ENCODE measurements at regions not wholly inside any gene's neighbourhood (a gene's known extent, or its start where the extent isn't known, plus 50 kb on each side); places are given as distances from the start of the nearest gene placed in this dataset.

DNA sequence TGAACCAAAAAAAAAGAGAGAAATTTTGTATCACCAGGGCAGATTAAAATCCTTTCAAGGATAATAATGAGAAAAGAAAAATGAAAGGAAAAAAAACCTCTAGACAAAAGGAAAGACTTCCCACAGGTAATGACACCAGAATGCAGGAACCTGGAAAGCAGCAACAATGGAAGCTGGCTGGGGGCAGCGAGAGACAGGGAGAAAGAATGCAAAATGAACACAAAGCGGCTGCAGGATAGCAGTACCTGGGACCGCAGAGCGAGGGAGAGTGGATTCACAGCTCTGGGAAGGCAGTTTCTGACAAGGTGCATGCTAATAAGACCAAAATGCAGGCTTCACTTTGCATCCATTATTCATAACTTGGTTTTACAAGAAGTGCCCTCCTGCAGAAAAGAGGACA lies 349.0 kb downstream of the SIPA1L2 start:
- H3K4me1 Mint-ChIP-seq = peaks cover 44% of the 10 kb centered on the region
- peak; percentile 95 for ATAC-seq
- DNase-seq (ENCODE audit: low spot score) = peak; percentile 59
- no peaks in the 10 kb centered on the region for H3K9me3 Mint-ChIP-seq
- ChIA-PET POLR2A (no interaction called here), CTCF (interaction anchor here (0.9 to 1.2 kb wide), 3 partner anchors 23 to 413 kb away, joined by 3 to 4 read pairs (median 3); no protein-coding TSS in a partner anchor)
- peak overlapping the region; percentile 5 for H3K27ac Mint-ChIP-seq
- TF ChIP-seq, protein P1, sequence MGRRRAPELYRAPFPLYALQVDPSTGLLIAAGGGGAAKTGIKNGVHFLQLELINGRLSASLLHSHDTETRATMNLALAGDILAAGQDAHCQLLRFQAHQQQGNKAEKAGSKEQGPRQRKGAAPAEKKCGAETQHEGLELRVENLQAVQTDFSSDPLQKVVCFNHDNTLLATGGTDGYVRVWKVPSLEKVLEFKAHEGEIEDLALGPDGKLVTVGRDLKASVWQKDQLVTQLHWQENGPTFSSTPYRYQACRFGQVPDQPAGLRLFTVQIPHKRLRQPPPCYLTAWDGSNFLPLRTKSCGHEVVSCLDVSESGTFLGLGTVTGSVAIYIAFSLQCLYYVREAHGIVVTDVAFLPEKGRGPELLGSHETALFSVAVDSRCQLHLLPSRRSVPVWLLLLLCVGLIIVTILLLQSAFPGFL (CRISPR knock-in tag; IDR thresholded peaks at IDR 0.05; ENCODE audit: borderline replicate concordance) = no peak
- TF ChIP-seq ZNF317 (CRISPR knock-in tag; IDR thresholded peaks at IDR 0.05; ENCODE audit: borderline replicate concordance, low read depth) (peak; percentile 62; the same call in 1 of the 2 replicates), ZNF423 (CRISPR knock-in tag; IDR thresholded peaks at IDR 0.05) (peak; percentile 79), TEAD1 (CRISPR knock-in tag; IDR thresholded peaks at IDR 0.05) (peak; percentile 44; the same call in 1 of the 2 replicates)
- H3K36me3 Mint-ChIP-seq = no peaks in the 10 kb centered on the region
- H3K27me3 Mint-ChIP-seq (ENCODE audit: low read depth) = peaks cover 32% of the 10 kb centered on the region
- H3K4me3 Mint-ChIP-seq = no peak overlapping the region

DNA sequence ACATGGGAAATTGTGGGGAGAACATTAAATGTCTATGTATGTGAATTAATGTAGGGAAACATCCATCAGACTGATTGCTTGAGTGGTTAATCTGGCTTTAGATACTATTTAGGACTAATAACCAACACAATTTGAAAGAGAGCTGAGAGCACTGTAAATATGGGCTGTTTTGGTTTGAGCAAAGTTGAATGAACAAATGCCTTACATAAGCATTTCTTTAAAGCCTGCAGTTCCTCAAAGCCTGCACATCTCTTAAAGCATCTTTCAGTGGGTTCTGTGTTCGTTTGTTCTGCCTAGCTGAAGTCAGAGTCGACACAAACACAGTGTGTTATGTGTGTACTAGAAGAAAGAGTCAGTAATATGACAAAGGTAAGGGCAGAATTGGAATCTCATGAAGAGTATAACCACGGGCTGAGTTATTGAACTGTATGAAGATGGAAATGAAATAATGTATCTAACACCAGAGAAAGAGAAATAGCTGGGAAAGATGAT lies 350.0 kb downstream of the SIPA1L2 start:
- H3K4me3 Mint-ChIP-seq = no peak overlapping the region
- H3K36me3 Mint-ChIP-seq = no peaks in the 10 kb centered on the region
- no peaks in the 10 kb centered on the region for H3K9me3 Mint-ChIP-seq
- H3K27ac Mint-ChIP-seq = peak overlapping the region; percentile 12; the same call in 1 of the 2 replicates
- H3K4me1 Mint-ChIP-seq = peaks cover 48% of the 10 kb centered on the region
- ATAC-seq (no peak), DNase-seq (ENCODE audit: low spot score) (no peak)
- CTCF ChIA-PET = interaction anchor here (1.2 kb wide), 1 partner anchor 412 kb away, joined by 3 read pairs; no protein-coding TSS in a partner anchor
- H3K27me3 Mint-ChIP-seq (ENCODE audit: low read depth) = peaks cover 37% of the 10 kb centered on the region
- POLR2A ChIA-PET = no interaction called here
- TF ChIP-seq SMAD3 (CRISPR knock-in tag; IDR thresholded peaks at IDR 0.05; ENCODE audit: borderline replicate concordance) (no peak), ZBTB21 (CRISPR knock-in tag; IDR thresholded peaks at IDR 0.05; ENCODE audit: borderline replicate concordance) (no peak), ZNF423 (CRISPR knock-in tag; IDR thresholded peaks at IDR 0.05) (no peak), RELA (CRISPR knock-in tag; IDR thresholded peaks at IDR 0.05; ENCODE audit: borderline replicate concordance) (no peak), NR2C2 (CRISPR knock-in tag; IDR thresholded peaks at IDR 0.05) (no peak), KAT7 (CRISPR knock-in tag; IDR thresholded peaks at IDR 0.05; ENCODE audit: borderline replicate concordance) (no peak), IRF2 (CRISPR knock-in tag; IDR thresholded peaks at IDR 0.05; ENCODE audit: borderline replicate concordance, low read depth) (no peak), GRHL2 (CRISPR knock-in tag; IDR thresholded peaks at IDR 0.05; ENCODE audit: insufficient replicate concordance, severe bottlenecking) (no peak), CBFB (CRISPR knock-in tag; IDR thresholded peaks at IDR 0.05; ENCODE audit: low read depth) (no peak), SP1 (CRISPR knock-in tag; conservative IDR thresholded peaks at IDR 0.05) (no peak)
- TF ChIP-seq, protein P2, sequence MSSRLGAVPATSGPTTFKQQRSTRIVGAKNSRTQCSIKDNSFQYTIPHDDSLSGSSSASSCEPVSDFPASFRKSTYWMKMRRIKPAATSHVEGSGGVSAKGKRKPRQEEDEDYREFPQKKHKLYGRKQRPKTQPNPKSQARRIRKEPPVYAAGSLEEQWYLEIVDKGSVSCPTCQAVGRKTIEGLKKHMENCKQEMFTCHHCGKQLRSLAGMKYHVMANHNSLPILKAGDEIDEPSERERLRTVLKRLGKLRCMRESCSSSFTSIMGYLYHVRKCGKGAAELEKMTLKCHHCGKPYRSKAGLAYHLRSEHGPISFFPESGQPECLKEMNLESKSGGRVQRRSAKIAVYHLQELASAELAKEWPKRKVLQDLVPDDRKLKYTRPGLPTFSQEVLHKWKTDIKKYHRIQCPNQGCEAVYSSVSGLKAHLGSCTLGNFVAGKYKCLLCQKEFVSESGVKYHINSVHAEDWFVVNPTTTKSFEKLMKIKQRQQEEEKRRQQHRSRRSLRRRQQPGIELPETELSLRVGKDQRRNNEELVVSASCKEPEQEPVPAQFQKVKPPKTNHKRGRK (CRISPR knock-in tag; IDR thresholded peaks at IDR 0.05; ENCODE audit: borderline replicate concordance) = no peak
- TF ChIP-seq, protein P3, sequence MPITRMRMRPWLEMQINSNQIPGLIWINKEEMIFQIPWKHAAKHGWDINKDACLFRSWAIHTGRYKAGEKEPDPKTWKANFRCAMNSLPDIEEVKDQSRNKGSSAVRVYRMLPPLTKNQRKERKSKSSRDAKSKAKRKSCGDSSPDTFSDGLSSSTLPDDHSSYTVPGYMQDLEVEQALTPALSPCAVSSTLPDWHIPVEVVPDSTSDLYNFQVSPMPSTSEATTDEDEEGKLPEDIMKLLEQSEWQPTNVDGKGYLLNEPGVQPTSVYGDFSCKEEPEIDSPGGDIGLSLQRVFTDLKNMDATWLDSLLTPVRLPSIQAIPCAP (CRISPR knock-in tag; IDR thresholded peaks at IDR 0.05) = no peak
- TF ChIP-seq, protein P4, sequence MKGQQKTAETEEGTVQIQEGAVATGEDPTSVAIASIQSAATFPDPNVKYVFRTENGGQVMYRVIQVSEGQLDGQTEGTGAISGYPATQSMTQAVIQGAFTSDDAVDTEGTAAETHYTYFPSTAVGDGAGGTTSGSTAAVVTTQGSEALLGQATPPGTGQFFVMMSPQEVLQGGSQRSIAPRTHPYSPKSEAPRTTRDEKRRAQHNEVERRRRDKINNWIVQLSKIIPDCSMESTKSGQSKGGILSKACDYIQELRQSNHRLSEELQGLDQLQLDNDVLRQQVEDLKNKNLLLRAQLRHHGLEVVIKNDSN (CRISPR knock-in tag; IDR thresholded peaks at IDR 0.05) = no peak
- TF ChIP-seq, protein P5, sequence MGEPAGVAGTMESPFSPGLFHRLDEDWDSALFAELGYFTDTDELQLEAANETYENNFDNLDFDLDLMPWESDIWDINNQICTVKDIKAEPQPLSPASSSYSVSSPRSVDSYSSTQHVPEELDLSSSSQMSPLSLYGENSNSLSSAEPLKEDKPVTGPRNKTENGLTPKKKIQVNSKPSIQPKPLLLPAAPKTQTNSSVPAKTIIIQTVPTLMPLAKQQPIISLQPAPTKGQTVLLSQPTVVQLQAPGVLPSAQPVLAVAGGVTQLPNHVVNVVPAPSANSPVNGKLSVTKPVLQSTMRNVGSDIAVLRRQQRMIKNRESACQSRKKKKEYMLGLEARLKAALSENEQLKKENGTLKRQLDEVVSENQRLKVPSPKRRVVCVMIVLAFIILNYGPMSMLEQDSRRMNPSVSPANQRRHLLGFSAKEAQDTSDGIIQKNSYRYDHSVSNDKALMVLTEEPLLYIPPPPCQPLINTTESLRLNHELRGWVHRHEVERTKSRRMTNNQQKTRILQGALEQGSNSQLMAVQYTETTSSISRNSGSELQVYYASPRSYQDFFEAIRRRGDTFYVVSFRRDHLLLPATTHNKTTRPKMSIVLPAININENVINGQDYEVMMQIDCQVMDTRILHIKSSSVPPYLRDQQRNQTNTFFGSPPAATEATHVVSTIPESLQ (CRISPR knock-in tag; IDR thresholded peaks at IDR 0.05) = no peak
- TF ChIP-seq, protein P6, sequence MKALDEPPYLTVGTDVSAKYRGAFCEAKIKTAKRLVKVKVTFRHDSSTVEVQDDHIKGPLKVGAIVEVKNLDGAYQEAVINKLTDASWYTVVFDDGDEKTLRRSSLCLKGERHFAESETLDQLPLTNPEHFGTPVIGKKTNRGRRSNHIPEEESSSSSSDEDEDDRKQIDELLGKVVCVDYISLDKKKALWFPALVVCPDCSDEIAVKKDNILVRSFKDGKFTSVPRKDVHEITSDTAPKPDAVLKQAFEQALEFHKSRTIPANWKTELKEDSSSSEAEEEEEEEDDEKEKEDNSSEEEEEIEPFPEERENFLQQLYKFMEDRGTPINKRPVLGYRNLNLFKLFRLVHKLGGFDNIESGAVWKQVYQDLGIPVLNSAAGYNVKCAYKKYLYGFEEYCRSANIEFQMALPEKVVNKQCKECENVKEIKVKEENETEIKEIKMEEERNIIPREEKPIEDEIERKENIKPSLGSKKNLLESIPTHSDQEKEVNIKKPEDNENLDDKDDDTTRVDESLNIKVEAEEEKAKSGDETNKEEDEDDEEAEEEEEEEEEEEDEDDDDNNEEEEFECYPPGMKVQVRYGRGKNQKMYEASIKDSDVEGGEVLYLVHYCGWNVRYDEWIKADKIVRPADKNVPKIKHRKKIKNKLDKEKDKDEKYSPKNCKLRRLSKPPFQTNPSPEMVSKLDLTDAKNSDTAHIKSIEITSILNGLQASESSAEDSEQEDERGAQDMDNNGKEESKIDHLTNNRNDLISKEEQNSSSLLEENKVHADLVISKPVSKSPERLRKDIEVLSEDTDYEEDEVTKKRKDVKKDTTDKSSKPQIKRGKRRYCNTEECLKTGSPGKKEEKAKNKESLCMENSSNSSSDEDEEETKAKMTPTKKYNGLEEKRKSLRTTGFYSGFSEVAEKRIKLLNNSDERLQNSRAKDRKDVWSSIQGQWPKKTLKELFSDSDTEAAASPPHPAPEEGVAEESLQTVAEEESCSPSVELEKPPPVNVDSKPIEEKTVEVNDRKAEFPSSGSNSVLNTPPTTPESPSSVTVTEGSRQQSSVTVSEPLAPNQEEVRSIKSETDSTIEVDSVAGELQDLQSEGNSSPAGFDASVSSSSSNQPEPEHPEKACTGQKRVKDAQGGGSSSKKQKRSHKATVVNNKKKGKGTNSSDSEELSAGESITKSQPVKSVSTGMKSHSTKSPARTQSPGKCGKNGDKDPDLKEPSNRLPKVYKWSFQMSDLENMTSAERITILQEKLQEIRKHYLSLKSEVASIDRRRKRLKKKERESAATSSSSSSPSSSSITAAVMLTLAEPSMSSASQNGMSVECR (CRISPR knock-in tag; IDR thresholded peaks at IDR 0.05; ENCODE audit: borderline replicate concordance) = no peak
- TF ChIP-seq, protein P7, sequence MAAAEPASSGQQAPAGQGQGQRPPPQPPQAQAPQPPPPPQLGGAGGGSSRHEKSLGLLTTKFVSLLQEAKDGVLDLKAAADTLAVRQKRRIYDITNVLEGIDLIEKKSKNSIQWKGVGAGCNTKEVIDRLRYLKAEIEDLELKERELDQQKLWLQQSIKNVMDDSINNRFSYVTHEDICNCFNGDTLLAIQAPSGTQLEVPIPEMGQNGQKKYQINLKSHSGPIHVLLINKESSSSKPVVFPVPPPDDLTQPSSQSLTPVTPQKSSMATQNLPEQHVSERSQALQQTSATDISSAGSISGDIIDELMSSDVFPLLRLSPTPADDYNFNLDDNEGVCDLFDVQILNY (CRISPR knock-in tag; IDR thresholded peaks at IDR 0.05) = no peak
- TF ChIP-seq, protein P8, sequence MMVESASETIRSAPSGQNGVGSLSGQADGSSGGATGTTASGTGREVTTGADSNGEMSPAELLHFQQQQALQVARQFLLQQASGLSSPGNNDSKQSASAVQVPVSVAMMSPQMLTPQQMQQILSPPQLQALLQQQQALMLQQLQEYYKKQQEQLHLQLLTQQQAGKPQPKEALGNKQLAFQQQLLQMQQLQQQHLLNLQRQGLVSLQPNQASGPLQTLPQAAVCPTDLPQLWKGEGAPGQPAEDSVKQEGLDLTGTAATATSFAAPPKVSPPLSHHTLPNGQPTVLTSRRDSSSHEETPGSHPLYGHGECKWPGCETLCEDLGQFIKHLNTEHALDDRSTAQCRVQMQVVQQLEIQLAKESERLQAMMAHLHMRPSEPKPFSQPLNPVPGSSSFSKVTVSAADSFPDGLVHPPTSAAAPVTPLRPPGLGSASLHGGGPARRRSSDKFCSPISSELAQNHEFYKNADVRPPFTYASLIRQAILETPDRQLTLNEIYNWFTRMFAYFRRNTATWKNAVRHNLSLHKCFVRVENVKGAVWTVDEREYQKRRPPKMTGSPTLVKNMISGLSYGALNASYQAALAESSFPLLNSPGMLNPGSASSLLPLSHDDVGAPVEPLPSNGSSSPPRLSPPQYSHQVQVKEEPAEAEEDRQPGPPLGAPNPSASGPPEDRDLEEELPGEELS (CRISPR knock-in tag; IDR thresholded peaks at IDR 0.05) = no peak
